Immature natural killer cell (primary cell): ENCODE measurements at regions not wholly inside any gene's neighbourhood (a gene's known extent, or its start where the extent isn't known, plus 50 kb on each side); places are given as distances from the start of the nearest gene placed in this dataset.

Source experiments
- DNase-seq, 3 donors: peaks; one replicate each; pipeline ENCODE4 v3.0.0; 2022; ENCODE audit warnings: mixed read lengths in 1 of 3
- H3K27ac Mint-ChIP-seq, 6 donors: one replicate each; pipeline ENCODE4 v1.8.0; 2020; ENCODE audit warnings: mixed read lengths in 6 of 6, mild to moderate bottlenecking in 5 of 6, inconsistent platforms in 4 of 6, moderate library complexity in 3 of 6
- H3K27me3 Mint-ChIP-seq, 3 donors: one replicate each; pipeline ENCODE4 v1.8.0; 2020 to 2021; ENCODE audit warnings: low read depth in 3 of 3, mild to moderate bottlenecking in 3 of 3, mixed read lengths in 3 of 3, moderate library complexity in 3 of 3, inconsistent platforms in 1 of 3
- H3K36me3 Mint-ChIP-seq, 3 donors: one replicate each; pipeline ENCODE4 v1.8.0; 2020; ENCODE audit warnings: mixed read lengths in 3 of 3, inconsistent platforms in 2 of 3, mild to moderate bottlenecking in 2 of 3
- H3K4me1 Mint-ChIP-seq, 2 donors: one replicate each; pipeline ENCODE4 v1.8.0; 2020; ENCODE audit warnings: inconsistent platforms in 2 of 2, mild to moderate bottlenecking in 2 of 2, mixed read lengths in 2 of 2, moderate library complexity in 1 of 2
- H3K4me3 Mint-ChIP-seq, 5 donors: one replicate each; pipeline ENCODE4 v1.8.0; 2020; ENCODE audit warnings: mild to moderate bottlenecking in 5 of 5, mixed read lengths in 5 of 5, inconsistent platforms in 3 of 5, moderate library complexity in 3 of 5
- H3K9me3 Mint-ChIP-seq, 6 donors: one replicate each; pipeline ENCODE4 v1.8.0; 2020; ENCODE audit warnings: mild to moderate bottlenecking in 6 of 6, mixed read lengths in 6 of 6, inconsistent platforms in 4 of 6, moderate library complexity in 3 of 6

DNA sequence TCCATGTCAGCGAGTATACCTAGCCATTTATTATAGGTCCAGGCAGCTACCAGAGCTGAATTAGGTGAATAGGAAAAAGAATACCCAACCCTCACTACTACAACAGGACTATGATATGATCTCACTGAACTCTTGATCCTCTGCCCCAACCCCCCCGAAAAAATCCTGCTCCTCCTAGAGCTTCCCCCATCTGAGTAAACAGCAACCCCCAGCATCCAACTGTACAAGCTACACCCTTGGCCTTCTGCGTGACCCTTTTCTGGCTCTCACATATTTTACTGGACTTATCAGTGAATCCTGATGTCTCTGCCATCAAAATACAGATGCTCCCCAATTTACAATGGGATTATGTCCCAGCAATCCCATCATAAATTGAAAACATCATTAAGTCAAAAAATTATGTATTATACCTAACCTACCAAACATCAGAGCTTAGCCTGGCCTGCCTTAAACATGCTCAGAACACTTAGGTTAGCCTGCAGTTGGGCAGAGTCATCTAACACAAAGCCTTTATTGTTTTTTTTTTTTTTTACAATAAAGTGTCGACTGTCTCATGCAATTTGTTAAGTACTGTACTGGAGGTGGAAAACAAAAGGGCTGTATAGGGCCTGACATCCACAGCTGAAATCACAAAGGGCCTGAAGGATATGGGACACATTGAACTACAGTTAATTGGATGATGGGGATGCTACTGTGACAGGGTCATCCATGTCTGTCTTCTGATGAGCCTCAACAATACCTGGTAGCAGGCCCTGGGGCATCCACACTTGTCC, 128.9 kb upstream of the ERCC6L2 start:
- Mint-ChIP-seq H3K36me3 (peaks cover 0 to 4% (median 0%) of the 10 kb centered on the region in 3 donors), H3K9me3 (no peaks in the 10 kb centered on the region), H3K27ac (no peak overlapping the region), H3K4me1 (peaks cover 5 to 8% of the 10 kb centered on the region in 2 donors), H3K27me3 (peaks cover 5 to 10% (median 10%) of the 10 kb centered on the region in 3 donors), H3K4me3 (no peak overlapping the region)
- DNase-seq = no peak

- Mint-ChIP-seq H3K4me3 (no peak overlapping the region), H3K9me3 (peaks cover 0 to 2% (median 0%) of the 10 kb centered on the region in 6 donors), H3K4me1 (no peaks in the 10 kb centered on the region), H3K36me3 (peaks cover 0 to 4% (median 0%) of the 10 kb centered on the region in 3 donors), H3K27ac (no peak overlapping the region), H3K27me3 (peaks cover 2 to 9% (median 2%) of the 10 kb centered on the region in 3 donors)
- DNase-seq = no peak
These were observed 132.7 kb upstream of the ERCC6L2 start for GRCh38 chr9:95742821-95743220.

GRCh38 chr9:95741631-95742030, 133.9 kb upstream of the ERCC6L2 start:
- H3K27me3 Mint-ChIP-seq = peaks cover 2 to 9% (median 2%) of the 10 kb centered on the region in 3 donors
- no peaks in the 10 kb centered on the region for H3K36me3 Mint-ChIP-seq
- H3K27ac Mint-ChIP-seq = no peak overlapping the region
- H3K4me3 Mint-ChIP-seq = no peak overlapping the region
- peaks cover 0 to 2% (median 0%) of the 10 kb centered on the region in 6 donors for H3K9me3 Mint-ChIP-seq
- H3K4me1 Mint-ChIP-seq = no peaks in the 10 kb centered on the region
- DNase-seq = no peak

GRCh38 chr9:95740217-95741004, 135.1 kb upstream of the ERCC6L2 start:
- H3K27ac Mint-ChIP-seq = no peak overlapping the region
- no peaks in the 10 kb centered on the region for H3K4me1 Mint-ChIP-seq
- peaks cover 0 to 2% (median 0%) of the 10 kb centered on the region in 6 donors for H3K9me3 Mint-ChIP-seq
- H3K4me3 Mint-ChIP-seq = no peak overlapping the region
- H3K36me3 Mint-ChIP-seq = peaks cover 0 to 2% (median 0%) of the 10 kb centered on the region in 3 donors
- no peak for DNase-seq
- H3K27me3 Mint-ChIP-seq = peaks cover 2 to 7% (median 2%) of the 10 kb centered on the region in 3 donors

DNA sequence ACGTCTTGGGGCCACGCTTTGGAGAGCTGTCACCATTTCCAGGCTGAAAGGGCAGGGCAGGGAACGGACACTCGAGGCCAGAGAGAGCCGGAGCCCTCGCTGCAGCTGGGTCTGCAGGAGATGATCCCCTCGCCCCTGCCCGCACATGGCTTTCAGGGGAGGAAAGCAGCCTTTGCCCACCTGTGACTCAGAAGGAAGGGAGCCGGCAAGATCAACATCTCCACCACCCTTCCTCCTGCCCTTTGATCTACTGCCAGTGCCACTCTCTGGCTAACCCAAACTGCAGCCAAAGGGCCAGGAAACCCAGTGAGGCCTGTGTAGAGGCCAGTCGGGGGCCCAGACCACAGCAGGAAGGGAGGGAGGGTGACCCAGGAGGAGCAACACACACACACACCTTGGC, 137.1 kb upstream of the ERCC6L2 start:
- Mint-ChIP-seq H3K4me1 (no peaks in the 10 kb centered on the region), H3K4me3 (no peak overlapping the region), H3K27me3 (peaks cover 0 to 7% (median 0%) of the 10 kb centered on the region in 3 donors), H3K9me3 (peaks cover 0 to 2% (median 0%) of the 10 kb centered on the region in 6 donors), H3K27ac (no peak overlapping the region), H3K36me3 (peaks cover 0 to 4% (median 0%) of the 10 kb centered on the region in 3 donors)
- DNase-seq = peak; percentile 6 to 12 (median 8)

GRCh38 chr9:95736891-95737522, 138.5 kb upstream of the ERCC6L2 start:
- Mint-ChIP-seq H3K27ac (no peak overlapping the region), H3K4me1 (no peaks in the 10 kb centered on the region), H3K36me3 (peaks cover 0 to 4% (median 0%) of the 10 kb centered on the region in 3 donors), H3K9me3 (peaks cover 0 to 2% (median 0%) of the 10 kb centered on the region in 6 donors), H3K27me3 (peaks cover under 1 to 1% (median 1%) of the 10 kb centered on the region in 3 donors), H3K4me3 (no peak overlapping the region)
- no peak for DNase-seq

GRCh38 chr9:95736370-95736769, 139.1 kb upstream of the ERCC6L2 start:
- DNase-seq = no peak
- Mint-ChIP-seq H3K4me1 (no peaks in the 10 kb centered on the region), H3K4me3 (no peak overlapping the region), H3K36me3 (peaks cover 0 to 4% (median 0%) of the 10 kb centered on the region in 3 donors), H3K9me3 (peaks cover 0 to 2% (median 0%) of the 10 kb centered on the region in 6 donors), H3K27me3 (peaks cover 1 to 4% (median 3%) of the 10 kb centered on the region in 3 donors), H3K27ac (no peak overlapping the region)

DNA sequence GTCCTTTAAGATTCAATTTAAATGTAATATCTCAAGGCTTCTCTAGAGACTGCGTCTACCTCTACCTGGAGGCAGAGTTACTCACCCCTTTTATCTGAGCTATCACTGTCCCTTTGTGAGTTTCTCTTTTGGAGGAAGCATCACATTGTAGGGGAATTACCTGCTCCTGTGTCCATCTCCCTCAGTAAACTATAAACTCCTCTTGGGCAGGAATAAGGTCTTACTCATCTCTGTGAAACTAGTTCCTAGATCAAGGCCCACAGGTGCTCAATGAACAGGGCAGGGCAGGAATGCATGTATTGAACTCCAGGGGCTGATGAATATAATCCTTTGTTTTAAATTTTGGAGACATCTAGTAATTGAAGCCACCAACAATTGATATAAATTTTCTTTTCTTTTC, 139.8 kb upstream of the ERCC6L2 start:
- Mint-ChIP-seq H3K27ac (no peak overlapping the region), H3K36me3 (peaks cover 0 to 4% (median 0%) of the 10 kb centered on the region in 3 donors), H3K4me3 (no peak overlapping the region), H3K27me3 (peaks cover 1 to 4% (median 3%) of the 10 kb centered on the region in 3 donors), H3K4me1 (no peaks in the 10 kb centered on the region), H3K9me3 (peaks cover 0 to 2% (median 0%) of the 10 kb centered on the region in 6 donors)
- DNase-seq = no peak

GRCh38 chr9:95733741-95734666, 141.5 kb upstream of the ERCC6L2 start:
- Mint-ChIP-seq H3K27ac (no peak overlapping the region), H3K36me3 (peaks cover 0 to 4% (median 0%) of the 10 kb centered on the region in 3 donors), H3K9me3 (peaks cover 0 to 2% (median 0%) of the 10 kb centered on the region in 6 donors), H3K4me3 (no peak overlapping the region), H3K4me1 (no peaks in the 10 kb centered on the region), H3K27me3 (peaks cover 3 to 4% (median 4%) of the 10 kb centered on the region in 3 donors)
- no peak for DNase-seq

- no peak overlapping the region for H3K27ac Mint-ChIP-seq
- no peak for DNase-seq
- H3K4me1 Mint-ChIP-seq = no peaks in the 10 kb centered on the region
- no peaks in the 10 kb centered on the region for H3K9me3 Mint-ChIP-seq
- H3K4me3 Mint-ChIP-seq = no peak overlapping the region
- H3K27me3 Mint-ChIP-seq = peaks cover 3 to 4% (median 4%) of the 10 kb centered on the region in 3 donors
- peaks cover 0 to 4% (median 0%) of the 10 kb centered on the region in 3 donors for H3K36me3 Mint-ChIP-seq
These were observed 142.4 kb upstream of the ERCC6L2 start for GRCh38 chr9:95732802-95733688.

GRCh38 chr9:95731876-95732275, 143.6 kb upstream of the ERCC6L2 start:
- H3K9me3 Mint-ChIP-seq = no peaks in the 10 kb centered on the region
- H3K36me3 Mint-ChIP-seq = peaks cover 0 to 4% (median 0%) of the 10 kb centered on the region in 3 donors
- H3K27me3 Mint-ChIP-seq = peaks cover 4% of the 10 kb centered on the region in 3 donors
- H3K4me1 Mint-ChIP-seq = peaks cover 3 to 4% of the 10 kb centered on the region in 2 donors
- DNase-seq = no peak
- no peak overlapping the region for H3K4me3 Mint-ChIP-seq
- no peak overlapping the region for H3K27ac Mint-ChIP-seq
